HFFc6 (cell line): ENCODE measurements at regions not wholly inside any gene's neighbourhood (a gene's known extent, or its start where the extent isn't known, plus 50 kb on each side); places are given as distances from the start of the nearest gene placed in this dataset.

ENCODE experiments used
- DNase-seq: peaks from one replicate; pipeline ENCODE4 v3.0.0-alpha.2; 2018
- H3K27ac Mint-ChIP-seq: 2 replicates; pipeline ENCODE4 v1.8.0; 2020; ENCODE audit warnings: mild to moderate bottlenecking, mixed read lengths
- H3K27me3 Mint-ChIP-seq: 2 replicates; pipeline ENCODE4 v1.8.0; 2021; ENCODE audit warnings: mild to moderate bottlenecking, moderate library complexity, mixed read lengths; ENCODE audit not compliant: insufficient read depth
- H3K36me3 Mint-ChIP-seq: 2 replicates; pipeline ENCODE4 v1.8.0; 2021; ENCODE audit warnings: low read depth, mixed read lengths
- H3K4me1 Mint-ChIP-seq: 2 replicates; pipeline ENCODE4 v1.8.0; 2020; ENCODE audit warnings: low read depth, mixed read lengths
- H3K4me3 Mint-ChIP-seq: 2 replicates; pipeline ENCODE4 v1.8.0; 2020; ENCODE audit warnings: mild to moderate bottlenecking, moderate library complexity, mixed read lengths
- H3K9me3 Mint-ChIP-seq: 2 replicates; pipeline ENCODE4 v1.8.0; 2020; ENCODE audit warnings: mild to moderate bottlenecking, mixed read lengths
- CTCF ChIP-seq: fragments of 200-600 bp; sonication (generic); IDR thresholded peaks from 2 replicates; pipeline ENCODE4 v1.5.0; 2021; ENCODE audit warnings: antibody characterized with exemption, mild to moderate bottlenecking

DNA sequence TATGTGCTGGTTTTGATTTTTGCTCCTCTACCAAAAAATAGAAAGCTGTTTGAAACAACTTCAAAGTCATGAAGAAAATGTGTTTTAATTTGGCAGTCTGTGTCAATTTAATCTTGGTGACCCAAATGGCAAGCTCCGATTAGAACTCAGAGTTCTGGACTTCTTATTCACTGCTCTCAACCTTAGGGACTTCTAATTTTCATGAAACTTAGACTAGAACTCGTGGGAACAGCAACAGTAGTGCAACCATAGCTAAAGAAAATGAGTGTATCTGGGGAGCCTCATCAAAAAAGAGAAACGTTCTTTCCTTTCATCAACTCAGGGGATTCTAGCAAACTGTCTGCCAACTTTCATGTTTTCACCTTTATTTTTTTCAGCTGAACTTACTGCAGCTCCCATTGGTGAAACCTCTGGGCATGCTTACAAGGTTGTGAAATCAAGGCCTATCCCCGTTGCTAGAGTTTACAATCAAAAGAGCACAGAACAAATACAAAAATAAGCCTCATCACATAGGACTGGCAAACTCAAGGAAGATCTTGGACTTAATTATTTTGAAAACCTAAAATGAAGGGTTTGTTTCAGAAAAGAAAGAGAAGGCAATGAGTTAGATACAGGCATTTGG lies 114.0 kb upstream of the HSF2 start:
- Mint-ChIP-seq H3K9me3 (peaks cover 9% of the 10 kb centered on the region), H3K27ac (no peak overlapping the region), H3K4me3 (no peak overlapping the region), H3K4me1 (no peaks in the 10 kb centered on the region), H3K27me3 (0 out of 2 replicates have a peak, but pooled peaks cover 2% of the 10 kb centered on the region), H3K36me3 (no peaks in the 10 kb centered on the region)
- no peak for DNase-seq
- TF ChIP-seq CTCF = no peak

- Mint-ChIP-seq H3K4me3 (no peak overlapping the region), H3K4me1 (no peaks in the 10 kb centered on the region), H3K36me3 (no peaks in the 10 kb centered on the region), H3K27me3 (0 out of 2 replicates have a peak, but pooled peaks cover 2% of the 10 kb centered on the region), H3K27ac (no peak overlapping the region), H3K9me3 (peaks cover 2% of the 10 kb centered on the region)
- no peak for DNase-seq
- no peak for TF ChIP-seq CTCF
Observed at GRCh38 chr6:122286512-122286911, 112.9 kb upstream of the HSF2 start.

DNA sequence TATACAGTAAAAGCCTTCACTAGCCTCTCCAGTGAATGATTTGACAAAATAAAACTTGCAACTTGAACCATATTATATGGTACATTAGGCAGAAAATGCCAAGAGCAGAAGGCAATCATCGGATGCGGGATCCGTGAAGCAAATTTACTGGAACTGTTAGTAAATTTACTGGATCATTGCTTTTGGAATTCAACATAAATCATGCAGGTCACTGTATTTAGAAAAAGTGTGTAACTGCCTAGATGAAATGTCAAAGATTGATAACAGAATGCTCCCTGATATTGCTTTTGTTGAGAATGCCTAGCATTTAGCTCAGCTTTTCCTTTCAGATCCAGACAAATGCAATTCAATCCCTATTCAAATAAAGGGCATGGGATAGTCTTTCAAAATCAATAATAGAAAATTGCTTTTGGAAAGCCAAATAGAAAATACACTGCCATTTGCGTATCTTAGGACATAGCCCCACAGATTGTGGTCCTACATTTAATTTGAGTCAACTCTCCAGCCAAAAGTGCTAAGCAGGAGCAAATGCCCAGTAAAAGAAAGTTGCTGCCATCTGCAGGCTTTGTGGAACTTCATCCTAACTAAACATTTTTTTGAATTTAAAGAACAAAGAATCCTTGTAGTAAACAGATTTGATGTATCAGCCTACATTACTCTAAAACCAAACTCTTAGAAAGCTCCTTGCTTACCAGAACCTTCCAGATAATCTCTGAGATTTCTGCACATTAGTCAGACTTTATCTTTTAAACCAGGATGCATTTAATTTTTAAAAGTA lies 109.5 kb upstream of the HSF2 start:
- H3K4me1 Mint-ChIP-seq = no peaks in the 10 kb centered on the region
- H3K27ac Mint-ChIP-seq = no peak overlapping the region
- DNase-seq = peak; percentile 4
- TF ChIP-seq CTCF = peak; percentile 30; the same call in 1 of the 2 replicates
- no peak overlapping the region for H3K4me3 Mint-ChIP-seq
- no peaks in the 10 kb centered on the region for H3K36me3 Mint-ChIP-seq
- H3K9me3 Mint-ChIP-seq = peaks cover 4% of the 10 kb centered on the region; the same call in 1 of the 2 replicates
- H3K27me3 Mint-ChIP-seq = no peaks in the 10 kb centered on the region

- Mint-ChIP-seq H3K9me3 (peaks cover 12% of the 10 kb centered on the region), H3K4me1 (no peaks in the 10 kb centered on the region), H3K27ac (no peak overlapping the region), H3K36me3 (no peaks in the 10 kb centered on the region), H3K4me3 (no peak overlapping the region), H3K27me3 (no peaks in the 10 kb centered on the region; the same call in none of the 2 replicates)
- no peak for TF ChIP-seq CTCF
- DNase-seq = no peak
Observed at GRCh38 chr6:122297010-122297409, 102.4 kb upstream of the HSF2 start.

- TF ChIP-seq CTCF = no peak
- Mint-ChIP-seq H3K36me3 (peaks cover 8% of the 10 kb centered on the region), H3K27me3 (no peaks in the 10 kb centered on the region; the same call in none of the 2 replicates), H3K4me1 (no peaks in the 10 kb centered on the region), H3K4me3 (no peak overlapping the region), H3K27ac (no peak overlapping the region), H3K9me3 (peaks cover 28% of the 10 kb centered on the region)
- DNase-seq = no peak
Observed at GRCh38 chr6:122302067-122302466, 97.4 kb upstream of the HSF2 start.
